OCI-LY7 (cell line): ENCODE measurements at regions not wholly inside any gene's neighbourhood (a gene's known extent, or its start where the extent isn't known, plus 50 kb on each side); places are given as distances from the start of the nearest gene placed in this dataset.

ENCODE experiments used
- EZH2phosphoT487 ChIP-seq: fragments of 200-600 bp; sonication (generic); IDR thresholded peaks from 2 replicates; pipeline ENCODE4 v1.6.1; 2018; ENCODE audit warnings: low read depth, borderline replicate concordance, mild to moderate bottlenecking, mixed run types, antibody characterized with exemption, low read length, moderate library complexity, mixed read lengths
- TF ChIP-seq, protein P1 (sequence below): fragments of 200-600 bp; sonication (generic); conservative IDR thresholded peaks from 2 replicates; pipeline ENCODE4 v1.5.1; 2014; ENCODE audit warnings: mild to moderate bottlenecking, antibody characterized with exemption, low read length, moderate library complexity, mixed read lengths

DNA sequence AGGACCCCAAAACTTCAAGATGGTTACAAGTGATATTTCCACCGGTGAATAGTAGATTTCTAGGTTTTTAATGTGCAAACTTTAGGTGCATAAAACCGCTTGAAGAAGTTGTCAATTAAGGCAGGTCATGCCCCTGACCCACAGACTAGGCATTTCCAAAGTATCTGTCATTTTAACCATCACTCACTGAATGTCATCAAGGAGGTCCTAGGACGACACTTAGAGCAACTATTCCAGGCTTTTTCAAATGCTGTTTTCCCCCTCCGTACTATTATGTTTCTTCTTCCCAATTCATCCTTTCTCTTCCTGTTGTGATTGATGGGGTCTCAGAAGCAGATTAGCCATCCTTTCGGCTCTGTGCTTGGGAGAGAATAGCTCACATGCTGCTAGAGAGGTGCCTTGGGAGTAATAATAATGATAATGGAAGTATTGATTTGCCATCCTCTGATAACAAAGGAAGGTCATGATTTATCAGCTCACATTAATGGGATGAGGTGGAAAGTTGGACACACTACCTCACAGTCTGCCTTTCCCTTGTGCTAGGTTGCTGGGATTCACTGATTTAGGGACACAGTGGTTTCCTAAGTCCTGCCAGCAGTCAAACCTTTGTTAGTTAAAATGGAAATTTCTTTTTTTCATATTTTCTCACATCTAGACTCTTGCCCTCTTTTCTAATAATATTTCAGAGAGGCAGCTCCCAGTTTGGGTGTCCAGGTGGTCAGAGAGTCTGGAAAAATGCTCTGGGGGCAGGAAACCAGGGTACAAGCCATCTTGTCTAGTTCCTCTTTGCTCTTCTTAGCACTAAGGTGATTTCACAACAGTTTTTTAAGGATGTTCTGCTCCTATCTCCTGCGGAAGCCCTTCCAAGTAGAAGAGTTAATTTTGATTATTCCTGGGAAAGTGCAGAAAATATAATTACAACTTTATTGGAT is 67.0 kb downstream of the PTTG1 start:
- TF ChIP-seq, protein P1, sequence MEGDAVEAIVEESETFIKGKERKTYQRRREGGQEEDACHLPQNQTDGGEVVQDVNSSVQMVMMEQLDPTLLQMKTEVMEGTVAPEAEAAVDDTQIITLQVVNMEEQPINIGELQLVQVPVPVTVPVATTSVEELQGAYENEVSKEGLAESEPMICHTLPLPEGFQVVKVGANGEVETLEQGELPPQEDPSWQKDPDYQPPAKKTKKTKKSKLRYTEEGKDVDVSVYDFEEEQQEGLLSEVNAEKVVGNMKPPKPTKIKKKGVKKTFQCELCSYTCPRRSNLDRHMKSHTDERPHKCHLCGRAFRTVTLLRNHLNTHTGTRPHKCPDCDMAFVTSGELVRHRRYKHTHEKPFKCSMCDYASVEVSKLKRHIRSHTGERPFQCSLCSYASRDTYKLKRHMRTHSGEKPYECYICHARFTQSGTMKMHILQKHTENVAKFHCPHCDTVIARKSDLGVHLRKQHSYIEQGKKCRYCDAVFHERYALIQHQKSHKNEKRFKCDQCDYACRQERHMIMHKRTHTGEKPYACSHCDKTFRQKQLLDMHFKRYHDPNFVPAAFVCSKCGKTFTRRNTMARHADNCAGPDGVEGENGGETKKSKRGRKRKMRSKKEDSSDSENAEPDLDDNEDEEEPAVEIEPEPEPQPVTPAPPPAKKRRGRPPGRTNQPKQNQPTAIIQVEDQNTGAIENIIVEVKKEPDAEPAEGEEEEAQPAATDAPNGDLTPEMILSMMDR = no peak
- no peak for TF ChIP-seq EZH2phosphoT487
